D721Med (cell line): ENCODE measurements at regions not wholly inside any gene's neighbourhood (a gene's known extent, or its start where the extent isn't known, plus 50 kb on each side); places are given as distances from the start of the nearest gene placed in this dataset.

Experiments
- DNase-seq: peaks from one replicate; pipeline ENCODE4 v3.0.0; 2011; ENCODE audit warnings: low spot score; ENCODE audit not compliant: insufficient read length
- FAIRE-seq: peaks from 2 replicates; lab custom pipeline; 2011; peaks lifted over from hg19 to GRCh38; lab: Jason Lieb, UNC
- CTCF ChIP-seq: IDR thresholded peaks from 2 replicates; pipeline ENCODE4 v1.5.1; 2012; ENCODE audit warnings: mild to moderate bottlenecking, control low read depth; ENCODE audit not compliant: insufficient read depth; ENCODE audit errors: missing control alignments

- no peak for TF ChIP-seq CTCF
- DNase-seq (no peak), FAIRE-seq (peak; percentile 32)
Measured at GRCh38 chr5:143619040-143619439, 192.9 kb upstream of the HMHB1 start.

DNA sequence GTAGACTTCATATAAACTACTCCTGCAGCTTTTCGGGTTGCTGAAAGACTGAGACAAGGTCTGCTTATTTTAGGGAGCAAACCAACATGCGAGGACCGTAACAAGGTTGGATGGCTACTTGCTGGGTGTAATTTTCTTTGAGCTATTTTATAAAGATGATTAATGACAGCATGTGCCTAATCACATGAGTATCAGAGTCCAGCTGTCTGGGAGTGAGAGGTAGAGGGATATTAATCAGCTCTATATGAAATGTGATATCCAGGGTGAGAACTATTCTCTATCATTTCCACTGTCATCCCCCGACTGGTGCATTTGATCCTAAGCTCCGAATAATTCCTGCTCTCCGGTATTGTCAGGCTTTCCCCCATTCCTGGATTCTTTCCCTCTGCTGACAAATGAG is 193.8 kb upstream of the HMHB1 start:
- no peak for TF ChIP-seq CTCF
- no peak for DNase-seq
- FAIRE-seq, result peak; percentile 85

- no peak for DNase-seq
- no peak for TF ChIP-seq CTCF
- peak; percentile 94 for FAIRE-seq
Measured at GRCh38 chr5:143614831-143615230, 197.1 kb upstream of the HMHB1 start.

DNA sequence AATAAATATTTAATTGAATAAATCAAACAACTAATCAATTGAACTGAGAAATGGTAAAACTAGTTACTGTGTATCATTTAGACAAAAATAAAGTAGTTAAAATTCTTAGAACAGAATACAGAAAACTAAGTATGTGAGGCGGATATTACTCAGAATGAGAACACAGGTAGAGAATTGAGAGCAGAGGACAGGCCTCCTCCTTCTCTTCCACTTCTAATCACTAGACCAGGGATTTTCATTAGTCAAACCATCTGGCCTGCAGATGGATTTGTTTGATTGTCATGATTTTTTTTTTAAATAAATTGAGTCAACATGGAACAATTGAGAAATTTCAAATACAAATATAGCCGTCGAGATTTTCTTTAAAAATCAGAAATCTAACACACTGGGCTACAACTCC is 198.6 kb upstream of the HMHB1 start:
- DNase-seq, result no peak
- no peak for TF ChIP-seq CTCF
- FAIRE-seq, result no peak

DNA sequence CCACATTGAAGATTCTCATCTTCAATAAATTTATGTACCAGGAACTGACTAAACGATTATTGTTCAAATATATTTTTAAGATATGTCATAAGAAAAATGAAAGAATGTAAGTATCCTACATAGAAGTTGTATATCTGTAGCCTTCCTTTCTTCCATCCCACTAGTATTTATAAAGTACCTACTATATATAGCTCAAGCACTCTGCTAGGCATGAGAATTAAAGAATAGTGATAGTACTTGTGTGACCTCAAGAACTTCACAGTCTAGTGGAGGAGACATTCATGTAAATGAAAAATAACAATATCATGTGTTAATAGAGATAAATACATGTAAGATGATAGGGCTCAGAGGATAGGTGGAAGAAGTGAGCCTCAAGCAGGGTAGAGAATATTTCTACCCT is 201.0 kb upstream of the HMHB1 start:
- no peak for TF ChIP-seq CTCF
- FAIRE-seq (no peak), DNase-seq (no peak)

DNA sequence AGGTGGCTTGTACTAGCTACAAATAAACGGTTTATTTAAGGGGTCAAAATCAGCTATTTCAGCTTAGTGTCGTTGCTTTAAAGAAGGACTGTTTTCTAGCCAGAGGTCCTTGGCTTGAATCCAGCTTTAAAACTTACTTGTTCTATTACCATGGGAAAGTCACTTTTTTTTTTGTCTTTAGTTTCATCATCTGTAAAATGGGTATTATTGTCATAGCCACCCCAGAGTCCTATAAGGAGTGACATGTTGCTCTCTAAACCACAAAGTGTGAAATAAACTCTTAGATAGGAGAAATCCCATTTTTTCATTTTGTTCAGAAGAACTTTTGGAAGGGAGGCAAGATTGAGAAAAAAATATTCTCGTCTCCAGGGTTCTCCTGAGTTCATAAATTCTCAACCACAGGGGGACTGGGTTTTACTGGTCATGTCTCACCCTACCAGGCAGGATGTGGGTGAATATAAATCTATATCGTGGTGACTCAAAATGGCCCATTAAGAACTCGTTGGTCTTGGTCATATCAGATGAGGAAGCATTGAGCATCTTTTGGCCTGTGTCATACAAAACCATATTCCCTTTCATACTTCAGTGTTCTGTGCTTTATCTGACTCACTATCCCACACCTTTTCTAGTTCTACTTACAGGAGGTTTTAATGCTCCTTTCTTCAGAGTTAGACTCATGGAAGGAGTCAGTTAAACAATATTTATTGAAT is 202.7 kb upstream of the NR3C1 start:
- no peak for FAIRE-seq
- DNase-seq, result no peak

More for the DNA sequence above, 202.7 kb upstream of the NR3C1 start:
- TF ChIP-seq CTCF, result no peak
